Activated T-helper 2 cell treated with anti-CD3 and anti-CD28 coated beads, Interferon-gamma antibody, Interleukin-2, Interleukin-4, amounts not matched to agents 10 μg/mL and 5 μg/mL and 100 μg/mL, durations not matched to agents 14 hours and 24 hours and 36 hours (primary cell): ENCODE measurements at regions not wholly inside any gene's neighbourhood (a gene's known extent, or its start where the extent isn't known, plus 50 kb on each side); places are given as distances from the start of the nearest gene placed in this dataset.
"Not testable (repeated sequence)": the region's sequence is repeated elsewhere in the genome, so short reads cannot be mapped to it uniquely, and the experiment has no call there.

Experiments used
- DNase-seq: peaks from one replicate; pipeline ENCODE4 v3.0.0; 2021; ENCODE audit warnings: low spot score
- H3K27ac Mint-ChIP-seq: one replicate; pipeline ENCODE4 v1.8.0; 2021; ENCODE audit warnings: mixed read lengths
- H3K27me3 Mint-ChIP-seq: one replicate; pipeline ENCODE4 v1.8.0; 2021; ENCODE audit warnings: low read depth, mixed read lengths
- H3K36me3 Mint-ChIP-seq: one replicate; pipeline ENCODE4 v1.8.0; 2021; ENCODE audit warnings: low read depth, mixed read lengths
- H3K4me1 Mint-ChIP-seq: one replicate; pipeline ENCODE4 v1.8.0; 2021; ENCODE audit warnings: low read depth, mixed read lengths
- H3K4me3 Mint-ChIP-seq: one replicate; pipeline ENCODE4 v1.8.0; 2021; ENCODE audit warnings: low read depth, mild to moderate bottlenecking, moderate library complexity, mixed read lengths
- H3K9me3 Mint-ChIP-seq: one replicate; pipeline ENCODE4 v1.8.0; 2021; ENCODE audit warnings: mixed read lengths
- intact Hi-C: fragments of 100-400 bp; cut with micrococcal nuclease; formaldehyde crosslinking; loops from one replicate; pipeline ENCODE4 v1.15.1; 2023

GRCh38 chr10:108624052-108624451, 1299.3 kb downstream of the XPNPEP1 start:
- H3K27me3 Mint-ChIP-seq, result no peaks in the 10 kb centered on the region
- H3K27ac Mint-ChIP-seq, result no peak overlapping the region
- intact Hi-C loops, result no loop called here
- no peaks in the 10 kb centered on the region for H3K4me1 Mint-ChIP-seq
- no peak for DNase-seq
- H3K36me3 Mint-ChIP-seq, result no peaks in the 10 kb centered on the region
- no peak overlapping the region for H3K4me3 Mint-ChIP-seq
- H3K9me3 Mint-ChIP-seq, result peaks cover 4% of the 10 kb centered on the region

DNA sequence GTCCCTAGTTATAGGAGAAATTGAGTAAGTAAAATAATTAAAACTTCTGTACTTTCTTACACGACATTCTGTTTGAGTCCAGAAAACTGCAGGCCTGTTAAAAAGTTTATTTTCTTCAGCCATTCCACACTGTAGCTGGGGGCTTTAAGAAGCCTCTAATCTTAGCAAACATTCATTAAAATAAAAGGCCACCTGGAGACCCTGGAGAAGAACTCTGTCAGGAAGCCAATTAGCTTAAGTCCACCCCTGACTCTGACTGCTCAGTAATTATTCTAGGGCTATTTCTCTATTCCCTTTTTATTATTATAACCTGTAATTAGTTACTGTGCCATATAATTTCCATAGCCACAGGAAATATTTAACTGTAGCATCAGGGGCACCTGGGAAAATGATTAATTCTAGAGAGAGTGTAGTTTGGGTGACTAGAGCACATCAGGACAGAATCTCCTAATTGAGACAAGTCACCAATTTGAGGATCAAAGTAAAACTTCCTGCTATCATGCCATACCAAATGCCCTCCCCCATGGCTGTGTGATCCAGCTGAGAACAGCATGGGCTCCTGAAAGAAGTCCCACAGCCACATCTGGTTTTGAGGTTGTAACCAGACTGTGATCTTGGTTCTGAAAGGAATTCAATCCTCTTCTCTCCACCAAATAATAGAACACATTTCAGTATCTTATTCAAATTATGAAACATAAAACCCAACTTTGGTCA, 1302.3 kb downstream of the XPNPEP1 start:
- intact Hi-C loops, result no loop called here
- Mint-ChIP-seq H3K27ac (no peak overlapping the region), H3K27me3 (no peaks in the 10 kb centered on the region), H3K4me3 (no peak overlapping the region), H3K4me1 (no peaks in the 10 kb centered on the region), H3K36me3 (no peaks in the 10 kb centered on the region), H3K9me3 (peaks cover 4% of the 10 kb centered on the region)
- no peak for DNase-seq

DNA sequence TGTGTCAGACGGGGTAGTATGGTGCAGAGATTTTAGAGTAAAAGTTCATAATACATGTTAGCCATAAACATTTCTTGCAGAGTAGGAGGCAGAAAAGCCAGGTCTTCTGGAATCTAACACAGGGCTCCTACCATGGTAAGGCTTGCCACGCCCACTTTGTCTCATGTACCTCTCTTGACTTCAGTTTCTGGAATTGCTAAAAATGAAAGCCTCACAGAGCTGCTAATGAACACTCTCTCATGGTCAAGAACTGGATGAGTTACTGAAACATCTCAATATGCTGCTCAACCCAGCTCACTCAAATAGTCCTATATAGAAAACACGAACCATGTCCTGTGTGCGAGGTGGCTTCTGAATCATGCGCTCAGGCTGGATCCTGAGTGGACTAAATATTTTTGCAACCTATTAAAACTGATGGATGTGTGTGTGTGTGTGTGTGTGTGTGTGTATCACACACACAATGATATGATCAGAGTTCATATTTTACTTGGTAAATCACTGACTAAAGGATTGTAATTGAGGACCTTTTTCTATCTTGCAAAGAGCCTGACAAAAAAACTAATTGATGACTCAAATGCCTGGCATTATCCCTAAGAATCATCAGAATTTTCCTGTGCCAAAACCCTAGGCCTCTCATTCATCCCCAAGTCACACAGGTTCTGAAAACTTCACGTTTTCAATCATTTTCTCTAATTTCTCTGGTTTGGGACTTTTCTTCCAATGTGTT, 1306.6 kb downstream of the XPNPEP1 start:
- Mint-ChIP-seq H3K36me3 (no peaks in the 10 kb centered on the region), H3K27me3 (no peaks in the 10 kb centered on the region), H3K4me1 (no peaks in the 10 kb centered on the region), H3K4me3 (no peak overlapping the region), H3K27ac (no peak overlapping the region), H3K9me3 (peaks cover 1% of the 10 kb centered on the region)
- no peak for DNase-seq
- intact Hi-C loops, result no loop called here

DNA sequence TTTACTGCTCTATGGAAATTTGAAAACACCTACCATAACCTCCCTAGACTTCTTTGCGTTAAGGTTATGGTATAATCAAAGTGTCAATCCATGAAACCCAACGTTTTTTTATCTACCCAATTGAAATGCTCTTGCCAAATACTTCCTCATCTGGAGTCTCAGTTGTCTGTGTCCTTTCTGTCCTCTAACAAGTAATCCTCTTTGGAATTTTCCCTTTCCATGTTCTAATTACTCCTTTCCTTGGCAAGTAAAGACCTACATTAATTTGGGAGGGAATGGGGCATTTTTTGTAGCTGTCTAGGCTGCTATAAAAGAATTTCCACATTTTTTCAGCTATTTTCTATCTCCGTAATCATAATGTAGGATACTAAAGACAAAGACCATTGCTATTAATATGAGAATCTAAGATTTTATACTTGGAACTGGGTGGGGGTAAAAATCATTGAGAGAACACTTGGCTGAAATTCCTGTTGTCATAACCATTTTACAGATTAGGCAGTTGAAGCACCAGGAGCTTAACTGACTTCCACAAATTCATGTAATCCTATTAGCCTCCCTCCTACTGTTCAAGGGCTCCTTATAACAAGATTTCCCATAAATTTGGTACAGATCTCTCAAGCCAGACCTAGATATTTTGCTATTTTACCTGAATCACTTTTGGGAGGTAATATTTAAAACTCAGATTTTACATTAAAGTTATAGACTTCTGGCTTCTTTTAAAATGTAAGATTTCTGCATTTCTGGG, 1307.6 kb downstream of the XPNPEP1 start:
- no peak overlapping the region for H3K27ac Mint-ChIP-seq
- no peaks in the 10 kb centered on the region for H3K4me1 Mint-ChIP-seq
- DNase-seq, result no peak
- no peak overlapping the region for H3K4me3 Mint-ChIP-seq
- no peaks in the 10 kb centered on the region for H3K27me3 Mint-ChIP-seq
- intact Hi-C loops, result no loop called here
- no peaks in the 10 kb centered on the region for H3K36me3 Mint-ChIP-seq
- peaks cover 9% of the 10 kb centered on the region for H3K9me3 Mint-ChIP-seq

DNA sequence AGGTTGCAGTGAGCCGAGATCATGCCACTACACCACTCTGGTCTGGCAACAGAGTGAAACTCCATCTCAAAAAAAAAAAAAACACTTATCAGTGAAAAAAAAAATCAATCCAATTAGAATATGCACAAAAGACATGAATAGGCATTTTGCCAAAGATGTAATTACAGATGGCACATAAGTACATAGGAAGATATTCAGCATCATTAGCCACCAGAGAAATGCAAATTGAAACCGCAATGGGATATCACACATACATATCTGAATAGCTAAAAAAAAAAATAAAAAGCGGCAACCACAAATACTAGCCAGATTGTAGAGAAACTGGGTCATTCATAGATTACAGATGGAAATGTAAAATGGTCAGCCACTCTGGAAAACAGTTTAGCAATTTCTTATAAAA, 1310.8 kb downstream of the XPNPEP1 start:
- Mint-ChIP-seq H3K27me3 (no peaks in the 10 kb centered on the region), H3K27ac (no peak overlapping the region), H3K9me3 (peaks cover 20% of the 10 kb centered on the region), H3K4me1 (no peaks in the 10 kb centered on the region), H3K4me3 (no peak overlapping the region), H3K36me3 (no peaks in the 10 kb centered on the region)
- DNase-seq, result no peak
- intact Hi-C loops, result no loop called here

DNA sequence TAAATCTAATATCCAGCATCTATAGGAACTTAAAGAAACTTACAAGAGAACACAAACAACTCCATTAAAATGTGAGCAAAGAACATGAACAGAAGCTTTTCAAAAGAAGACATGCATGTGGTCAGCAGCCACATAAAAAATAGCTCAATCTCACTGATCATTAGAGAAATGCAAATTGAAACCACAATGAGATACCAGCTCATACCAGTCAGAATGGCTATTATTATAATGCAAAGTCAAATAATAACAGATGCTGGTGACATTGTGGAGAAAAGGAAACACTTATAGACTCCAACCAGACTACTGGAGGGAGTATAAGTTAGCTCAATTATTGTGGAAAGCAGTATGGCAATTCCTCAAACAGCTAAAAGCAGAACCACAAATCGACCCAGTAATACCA, 1314.5 kb downstream of the XPNPEP1 start:
- intact Hi-C loops, result no loop called here
- H3K27ac Mint-ChIP-seq, result no peak overlapping the region
- peaks cover 30% of the 10 kb centered on the region for H3K9me3 Mint-ChIP-seq
- no peak overlapping the region for H3K4me3 Mint-ChIP-seq
- DNase-seq, result no peak
- H3K4me1 Mint-ChIP-seq, result no peaks in the 10 kb centered on the region
- H3K36me3 Mint-ChIP-seq, result no peaks in the 10 kb centered on the region
- H3K27me3 Mint-ChIP-seq, result no peaks in the 10 kb centered on the region

GRCh38 chr10:108601851-108602250, 1321.5 kb downstream of the XPNPEP1 start:
- H3K4me3 Mint-ChIP-seq, result no peak overlapping the region
- H3K27me3 Mint-ChIP-seq, result no peaks in the 10 kb centered on the region
- DNase-seq, result no peak

DNA sequence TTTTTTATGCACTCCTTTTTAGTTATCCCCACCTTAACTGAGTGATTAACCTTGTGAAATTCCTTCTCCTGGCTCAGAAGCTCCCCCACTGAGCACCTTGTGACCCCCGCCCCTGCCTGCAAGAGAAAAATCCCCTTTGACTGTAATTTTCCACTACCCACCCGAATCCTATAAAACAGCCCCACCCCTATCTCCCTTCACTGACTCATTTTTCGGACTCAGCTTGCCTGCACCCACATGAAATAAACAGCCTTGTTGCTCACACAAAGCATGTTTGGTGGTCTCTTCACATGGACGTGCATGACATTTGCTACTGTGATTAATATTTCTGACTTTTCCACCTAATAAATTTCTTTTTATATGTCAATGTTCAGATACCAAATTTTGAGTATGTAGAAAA, 1322.8 kb downstream of the XPNPEP1 start:
- H3K36me3 Mint-ChIP-seq, intact Hi-C loops, H3K4me1 Mint-ChIP-seq, H3K27ac Mint-ChIP-seq, H3K27me3 Mint-ChIP-seq, H3K4me3 Mint-ChIP-seq, DNase-seq: not testable (repeated sequence)
- peaks cover 11% of the 10 kb centered on the region for H3K9me3 Mint-ChIP-seq

More at GRCh38 chr10:108601851-108602250, 1321.5 kb downstream of the XPNPEP1 start:
- Mint-ChIP-seq H3K9me3 (peaks cover 12% of the 10 kb centered on the region), H3K36me3 (no peaks in the 10 kb centered on the region), H3K4me1 (no peaks in the 10 kb centered on the region), H3K27ac (no peak overlapping the region)
- intact Hi-C loops, result no loop called here

DNA sequence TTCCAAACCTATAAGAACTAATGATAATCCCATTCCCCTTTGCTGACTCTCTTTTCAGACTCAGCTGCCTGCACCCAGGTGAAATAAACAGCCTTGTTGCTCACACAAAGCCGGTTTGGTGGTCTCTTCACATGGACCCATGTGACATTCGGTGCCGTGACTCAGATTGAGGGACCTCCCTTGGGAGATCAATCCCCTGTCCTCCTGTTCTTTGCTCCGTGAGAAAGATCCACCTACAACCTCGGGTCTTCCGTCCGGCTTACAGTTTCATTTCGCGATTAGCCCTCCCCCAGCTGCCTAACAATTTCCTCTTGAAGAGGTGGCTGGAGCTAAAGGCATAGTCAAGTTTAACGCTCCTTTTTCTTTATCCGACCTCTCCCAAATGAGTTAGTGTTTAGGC, 1324.0 kb downstream of the XPNPEP1 start:
- H3K36me3 Mint-ChIP-seq, H3K27ac Mint-ChIP-seq, DNase-seq, H3K9me3 Mint-ChIP-seq, intact Hi-C loops, H3K4me1 Mint-ChIP-seq, H3K27me3 Mint-ChIP-seq, H3K4me3 Mint-ChIP-seq: not testable (repeated sequence)

- no peak for DNase-seq
- H3K4me3 Mint-ChIP-seq, result no peak overlapping the region
These were observed 1324.5 kb downstream of the XPNPEP1 start for GRCh38 chr10:108598831-108599230.

DNA sequence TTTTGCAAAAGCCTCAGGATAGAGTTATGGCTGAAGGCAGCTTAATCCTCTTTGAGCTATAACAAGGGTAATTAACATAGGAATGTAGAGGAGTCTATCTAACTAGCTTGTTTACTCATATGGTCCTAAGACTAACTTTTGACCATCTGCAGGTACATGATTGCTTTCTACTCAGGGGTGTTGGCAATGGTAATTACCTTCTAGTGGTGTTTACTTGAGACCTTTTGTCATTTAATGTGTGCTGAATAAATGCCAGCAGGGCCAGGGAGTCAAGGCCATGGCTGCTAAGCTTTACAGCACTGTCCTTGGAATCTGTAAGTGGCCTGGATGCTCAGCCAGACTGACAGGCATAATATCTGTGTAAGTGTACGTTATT, 1325.0 kb downstream of the XPNPEP1 start:
- no peak overlapping the region for H3K4me3 Mint-ChIP-seq
- no peaks in the 10 kb centered on the region for H3K27me3 Mint-ChIP-seq
- no peaks in the 10 kb centered on the region for H3K36me3 Mint-ChIP-seq
- no peak overlapping the region for H3K27ac Mint-ChIP-seq
- DNase-seq, result no peak
- intact Hi-C loops, result no loop called here
- peaks cover 6% of the 10 kb centered on the region for H3K9me3 Mint-ChIP-seq
- no peaks in the 10 kb centered on the region for H3K4me1 Mint-ChIP-seq

More at GRCh38 chr10:108598831-108599230, 1324.5 kb downstream of the XPNPEP1 start:
- no peaks in the 10 kb centered on the region for H3K27me3 Mint-ChIP-seq
- peaks cover 9% of the 10 kb centered on the region for H3K9me3 Mint-ChIP-seq
- intact Hi-C loops, result no loop called here
- no peaks in the 10 kb centered on the region for H3K36me3 Mint-ChIP-seq
- no peaks in the 10 kb centered on the region for H3K4me1 Mint-ChIP-seq
- H3K27ac Mint-ChIP-seq, result no peak overlapping the region

- H3K4me3 Mint-ChIP-seq, result no peak overlapping the region
- no peaks in the 10 kb centered on the region for H3K36me3 Mint-ChIP-seq
- H3K4me1 Mint-ChIP-seq, result no peaks in the 10 kb centered on the region
- H3K9me3 Mint-ChIP-seq, result peaks cover 6% of the 10 kb centered on the region
- DNase-seq, result no peak
- intact Hi-C loops, result no loop called here
- H3K27me3 Mint-ChIP-seq, result no peaks in the 10 kb centered on the region
- H3K27ac Mint-ChIP-seq, result no peak overlapping the region
These were observed 1325.5 kb downstream of the XPNPEP1 start for GRCh38 chr10:108597657-108598319.
